GM12878 (cell line): ENCODE measurements at regions not wholly inside any gene's neighbourhood (a gene's known extent, or its start where the extent isn't known, plus 50 kb on each side); places are given as distances from the start of the nearest gene placed in this dataset.

ENCODE experiments used
- ATAC-seq: fragments of 200-7000 bp; cut with Tn5 transposase; 3 replicates; pipeline ENCODE4 v1.9.1; 2020; ENCODE audit warnings: mild to moderate bottlenecking, moderate library complexity
- BruUV-seq: library from RNA; stranded (reverse); fragments of 400-500 nt; replicated peaks from 2 replicates; lab custom pipeline; 2021; lab: Mats Ljungman, UMichigan
- CTCF ChIA-PET: fragments of 300-600 bp; sonication (Branson Sonifier 250); formaldehyde crosslinking; extraction: SDS; loops from one replicate; lab custom pipeline; 2021; ENCODE audit warnings: inconsistent platforms; lab: Yijun Ruan, JAX
- POLR2A ChIA-PET: fragments of 350-600 bp; formaldehyde crosslinking; extraction: SDS; loops from one replicate; lab custom pipeline; 2021; ENCODE audit warnings: inconsistent platforms; lab: Charles Lee
- RAD21 ChIA-PET: fragments of 300-600 bp; sonication (Branson Sonifier 250); formaldehyde crosslinking; loops from one replicate; lab custom pipeline; 2023; ENCODE audit warnings: antibody characterized with exemption; ENCODE audit not compliant: unreplicated experiment; lab: Charles Lee
- SMC1A ChIA-PET: fragments of 300-600 bp; sonication (Branson Sonifier 250); formaldehyde crosslinking; loops from one replicate; lab custom pipeline; 2023; ENCODE audit not compliant: unreplicated experiment, uncharacterized antibody; lab: Charles Lee
- DNase-seq: peaks from one replicate; pipeline ENCODE4 v3.0.0-alpha.2; 2011; ENCODE audit warnings: low read depth, low spot score
- FAIRE-seq: peaks from 3 replicates; lab custom pipeline; 2011; peaks lifted over from hg19 to GRCh38; lab: Jason Lieb, UNC
- H2AFZ ChIP-seq: 2 replicates; pipeline ENCODE4 v1.6.0; 2011; ENCODE audit warnings: low read depth, low read length, control low read depth; ENCODE audit not compliant: control insufficient read depth
- H3K27ac ChIP-seq: 2 replicates; pipeline ENCODE4 v1.5.1; 2011; ENCODE audit warnings: control low read depth; ENCODE audit not compliant: control insufficient read depth, insufficient read depth
- H3K27me3 ChIP-seq, 2 experiments: replicated peaks in 1 of 2; 2 replicates each; pipeline versions ENCODE4 v1.6.0 to v1.6.1; 2011; ENCODE audit warnings: low read length in 1 of 2; ENCODE audit not compliant: control insufficient read depth in 2 of 2, insufficient read depth in 2 of 2
- H3K36me3 ChIP-seq, 2 experiments: 2 replicates each; pipeline ENCODE4 v1.5.1; 2011; ENCODE audit warnings: low read length in 1 of 2; ENCODE audit not compliant: control insufficient read depth in 2 of 2, insufficient read depth in 2 of 2
- H3K4me1 ChIP-seq: 2 replicates; pipeline ENCODE4 v1.6.1; 2011; ENCODE audit warnings: mild to moderate bottlenecking, low read length, moderate library complexity, mixed read lengths; ENCODE audit not compliant: control insufficient read depth, insufficient read depth
- H3K4me2 ChIP-seq: 2 replicates; pipeline ENCODE4 v1.6.0; 2011; ENCODE audit warnings: control low read depth; ENCODE audit not compliant: control insufficient read depth, insufficient read depth
- H3K4me3 ChIP-seq: fragments of 200-600 bp; sonication (generic); 2 replicates; pipeline ENCODE4 v1.5.1; 2016
- H3K79me2 ChIP-seq: 2 replicates; pipeline ENCODE4 v1.6.0; 2011; ENCODE audit warnings: low read length; ENCODE audit not compliant: control insufficient read depth, insufficient read depth
- H3K9ac ChIP-seq: 2 replicates; pipeline ENCODE4 v1.8.0; 2011; ENCODE audit warnings: low read length, control low read depth, mixed read lengths; ENCODE audit not compliant: control insufficient read depth, insufficient read depth
- H3K9me3 ChIP-seq: replicated peaks from 3 replicates; pipeline ENCODE4 v1.5.1; 2011; ENCODE audit warnings: mild to moderate bottlenecking, low read length; ENCODE audit not compliant: control insufficient read depth, insufficient read depth
- H4K20me1 ChIP-seq: 2 replicates; pipeline ENCODE4 v1.6.0; 2011; ENCODE audit not compliant: control insufficient read depth, insufficient read depth
- E2F4 ChIP-seq: IDR thresholded peaks from 2 replicates; pipeline ENCODE4 v1.6.1; 2012; ENCODE audit warnings: low read depth, low read length, improper control_type of control experiment
- JUNB ChIP-seq: IDR thresholded peaks from 2 replicates; pipeline ENCODE4 v1.6.1; 2016; ENCODE audit warnings: antibody characterized with exemption, mild to moderate bottlenecking
- NFYB ChIP-seq: IDR thresholded peaks from 2 replicates; pipeline ENCODE4 v1.6.1; 2011; ENCODE audit warnings: low read depth, mild to moderate bottlenecking, low read length, improper control_type of control experiment, moderate library complexity; ENCODE audit not compliant: insufficient read depth
- SPI1 ChIP-seq: IDR thresholded peaks from 2 replicates; pipeline ENCODE4 v1.6.1; 2011; ENCODE audit warnings: low read depth, mild to moderate bottlenecking, low read length, moderate library complexity, borderline replicate concordance; ENCODE audit not compliant: insufficient read depth
- WGBS: methylation state at CpG from one replicate; pipeline ENCODE4 v1.1.6; 2016; ENCODE audit warnings: low lambda C conversion rate; ENCODE audit not compliant: insufficient replicate concordance, insufficient coverage; ENCODE audit errors: missing lambda C conversion rate; 5-methylcytosine and 5-hydroxymethylcytosine counted together
- in situ Hi-C: fragments of 300-500 bp; cut with MboI; formaldehyde crosslinking; loops from 9 replicates; pipeline ENCODE4 v1.14.3; 2018; ENCODE audit warnings: mixed read lengths
- intact Hi-C: fragments of 100-400 bp; cut with micrococcal nuclease; formaldehyde crosslinking; loops from one replicate; pipeline ENCODE4 v1.14.2; 2022; ENCODE audit not compliant: unreplicated experiment

GRCh38 chr3:31353166-31353565, 179.6 kb upstream of the STT3B start:
- H3K27ac ChIP-seq: no peak overlapping the region
- no TSS peak for BruUV-seq
- no peaks in the 10 kb centered on the region for H4K20me1 ChIP-seq
- DNase-seq (no peak), FAIRE-seq (no peak), ATAC-seq (no peak)
- intact Hi-C loops: no loop called here
- SMC1A ChIA-PET: interaction anchor here (1.2 kb wide), 1 partner anchor 33 kb away, joined by 4 read pairs; no protein-coding TSS in a partner anchor
- no peak overlapping the region for H3K9ac ChIP-seq
- TF ChIP-seq SPI1 (0 out of 2 replicates have a peak, but pooled peaks have one; percentile 15), NFYB (no peak), E2F4 (no peak)
- no peaks in the 10 kb centered on the region for H3K79me2 ChIP-seq
- no peaks in the 10 kb centered on the region for H3K36me3 ChIP-seq
- H3K4me3 ChIP-seq: no peak overlapping the region
- no peaks in the 10 kb centered on the region; the same call in 2 of the 3 replicates for H3K9me3 ChIP-seq
- 65% methylated on average over 1 of the region's 1 CpG for WGBS
- in situ Hi-C loops: no loop called here
- no peak overlapping the region for H3K4me2 ChIP-seq
- no peaks in the 10 kb centered on the region for H3K27me3 ChIP-seq
- POLR2A ChIA-PET: interaction anchor here (0.5 kb wide), 1 partner anchor 17 kb away, joined by 3 read pairs; no protein-coding TSS in a partner anchor
- CTCF ChIA-PET: interaction anchor here (0.8 kb wide), 1 partner anchor 9 kb away, joined by 4 read pairs; no protein-coding TSS in a partner anchor
- no peaks in the 10 kb centered on the region for H3K4me1 ChIP-seq
- RAD21 ChIA-PET: no interaction called here
- no peak overlapping the region for H2AFZ ChIP-seq

GRCh38 chr3:31354373-31354772, 178.4 kb upstream of the STT3B start:
- ATAC-seq: no peak
- intact Hi-C loops (no loop called here), in situ Hi-C loops (no loop called here)
- Histone ChIP-seq H2AFZ (no peak overlapping the region), H3K9me3 (no peaks in the 10 kb centered on the region; the same call in 2 of the 3 replicates), H4K20me1 (no peaks in the 10 kb centered on the region), H3K4me3 (no peak overlapping the region), H3K79me2 (no peaks in the 10 kb centered on the region), H3K36me3 (no peaks in the 10 kb centered on the region), H3K4me1 (no peaks in the 10 kb centered on the region), H3K27me3 (no peaks in the 10 kb centered on the region), H3K9ac (no peak overlapping the region), H3K27ac (no peak overlapping the region), H3K4me2 (no peak overlapping the region)
- ChIA-PET SMC1A (interaction anchor here (0.5 to 1.3 kb wide), 8 partner anchors 10 to 428 kb away, joined by 3 to 6 read pairs (median 3); no protein-coding TSS in a partner anchor), CTCF (interaction anchor here (1.9 kb wide), 1 partner anchor 10 kb away, joined by 9 read pairs; no protein-coding TSS in a partner anchor), RAD21 (no interaction called here), POLR2A (no interaction called here)
- no peak for FAIRE-seq
- no peak for TF ChIP-seq JUNB
- DNase-seq: no peak
- BruUV-seq: no TSS peak
